SK-N-SH (cell line): ENCODE measurements at regions not wholly inside any gene's neighbourhood (a gene's known extent, or its start where the extent isn't known, plus 50 kb on each side); places are given as distances from the start of the nearest gene placed in this dataset.

ENCODE experiments used
- CTCF ChIA-PET: fragments of 300-600, 350-600 bp; formaldehyde crosslinking; extraction: SDS; loops from one replicate; lab custom pipeline; 2021; lab: Yijun Ruan, JAX
- POLR2A ChIA-PET: fragments of 350-600 bp; sonication (Branson Sonifier 250); formaldehyde crosslinking; extraction: SDS; loops from one replicate; lab custom pipeline; 2020; ENCODE audit warnings: antibody characterized with exemption, inconsistent platforms; lab: Yijun Ruan, JAX
- DNase-seq: peaks from one replicate; pipeline ENCODE4 v3.0.0; 2012
- H2AFZ ChIP-seq: fragments of 200-600 bp; sonication (generic); 2 replicates; pipeline ENCODE4 v1.8.1; 2016; ENCODE audit warnings: antibody characterized with exemption, mild to moderate bottlenecking, low read depth
- H3F3A ChIP-seq: fragments of 200-600 bp; sonication (generic); replicated peaks from 2 replicates; pipeline ENCODE3; 2016; ENCODE audit warnings: antibody characterized with exemption, mild to moderate bottlenecking; ENCODE audit not compliant: insufficient read depth
- H3K27ac ChIP-seq, 2 experiments: fragments of 200-500 bp in 1 of 2; fragments of 200-600 bp in 1 of 2; sonication (Bioruptor generic) in 1 of 2; sonication (generic), shearing (Covaris generic) in 1 of 2; 2 replicates each; pipeline versions ENCODE4 v1.5.1 to v1.6.1; 2014 to 2016; ENCODE audit warnings: low read depth in 2 of 2, inconsistent platforms in 1 of 2, low read length in 1 of 2, mild to moderate bottlenecking in 1 of 2, mixed read lengths in 1 of 2
- H3K27me3 ChIP-seq: fragments of 200-600 bp; sonication (generic), shearing (Covaris generic); 2 replicates; pipeline ENCODE4 v1.6.1; 2016; ENCODE audit warnings: mixed run types; ENCODE audit not compliant: insufficient read depth
- H3K36me3 ChIP-seq, 2 experiments: fragments of 200-500 bp in 1 of 2; fragments of 200-600 bp in 1 of 2; sonication (Bioruptor generic) in 1 of 2; sonication (generic) in 1 of 2; replicated peaks in 1 of 2; 2 replicates each; pipeline versions ENCODE3 to v1.5.1; 2014 to 2016; ENCODE audit warnings: low read length in 1 of 2, mild to moderate bottlenecking in 1 of 2; ENCODE audit not compliant: insufficient read depth in 2 of 2, control insufficient read depth in 1 of 2
- H3K4me1 ChIP-seq, 2 experiments: fragments of 200-500 bp in 1 of 2; fragments of 200-600 bp in 1 of 2; sonication (Bioruptor generic) in 1 of 2; sonication (generic), shearing (Covaris generic) in 1 of 2; 2 replicates each; pipeline versions ENCODE4 v1.5.1 to v1.6.1; 2014 to 2016; ENCODE audit warnings: low read depth in 1 of 2, low read length in 1 of 2, mixed run types in 1 of 2; ENCODE audit not compliant: insufficient read depth in 2 of 2, control insufficient read depth in 1 of 2
- H3K4me2 ChIP-seq: fragments of 200-600 bp; sonication (generic), shearing (Covaris generic); 2 replicates; pipeline ENCODE4 v1.6.1; 2017; ENCODE audit warnings: mixed run types
- H3K4me3 ChIP-seq, 2 experiments: fragments of 200-500 bp in 1 of 2; fragments of 200-600 bp in 1 of 2; sonication (Bioruptor generic) in 1 of 2; sonication (generic), shearing (Covaris generic) in 1 of 2; 2 replicates each; pipeline versions ENCODE4 v1.5.1 to v1.8.1; 2014 to 2016; ENCODE audit warnings: low read depth in 2 of 2, inconsistent platforms in 1 of 2, low read length in 1 of 2, mild to moderate bottlenecking in 1 of 2, mixed read lengths in 1 of 2, moderate library complexity in 1 of 2
- H3K79me2 ChIP-seq: fragments of 200-600 bp; sonication (generic); 2 replicates; pipeline ENCODE4 v1.8.1; 2017; ENCODE audit warnings: mild to moderate bottlenecking; ENCODE audit not compliant: insufficient read depth
- H3K9ac ChIP-seq: fragments of 200-600 bp; sonication (generic); 2 replicates; pipeline ENCODE4 v1.6.1; 2017; ENCODE audit warnings: mixed run types
- H3K9me2 ChIP-seq: fragments of 200-600 bp; sonication (generic); 2 replicates; pipeline ENCODE4 v1.6.1; 2017; ENCODE audit warnings: mixed run types
- H3K9me3 ChIP-seq: fragments of 200-600 bp; sonication (generic); 2 replicates; pipeline ENCODE4 v1.6.1; 2017; ENCODE audit warnings: mixed run types, mild to moderate bottlenecking, moderate library complexity
- H4K20me1 ChIP-seq: fragments of 200-600 bp; sonication (generic); 2 replicates; pipeline ENCODE4 v1.6.1; 2017; ENCODE audit warnings: mild to moderate bottlenecking, mixed run types; ENCODE audit not compliant: insufficient read depth
- CTCF ChIP-seq: fragments of 200-600 bp; sonication (generic); IDR thresholded peaks from 2 replicates; pipeline ENCODE4 v1.6.1; 2017; ENCODE audit warnings: antibody characterized with exemption, mild to moderate bottlenecking, moderate library complexity
- EZH2phosphoT487 ChIP-seq: fragments of 200-600 bp; sonication (generic); IDR thresholded peaks from 2 replicates; pipeline ENCODE4 v1.6.1; 2017; ENCODE audit warnings: low read depth, mixed run types, mild to moderate bottlenecking, antibody characterized with exemption, moderate library complexity, borderline replicate concordance
- GATA2 ChIP-seq: sonication (generic); formaldehyde crosslinking; IDR thresholded peaks from 2 replicates; pipeline ENCODE4 v1.5.0; 2020; ENCODE audit warnings: mild to moderate bottlenecking, missing genetic modification reagents
- JUND ChIP-seq: IDR thresholded peaks from 2 replicates; pipeline ENCODE4 v1.4.0; 2012
- NFIC ChIP-seq: IDR thresholded peaks from 2 replicates; pipeline ENCODE4 v1.4.0; 2012; ENCODE audit warnings: borderline replicate concordance
- RAD21 ChIP-seq: IDR thresholded peaks from 2 replicates; pipeline ENCODE4 v1.6.1; 2012; ENCODE audit warnings: mild to moderate bottlenecking, low read length
- REST ChIP-seq: IDR thresholded peaks from 2 replicates; pipeline ENCODE4 v1.6.1; 2012; ENCODE audit warnings: mild to moderate bottlenecking, low read depth, low read length, moderate library complexity
- SIN3A ChIP-seq: IDR thresholded peaks from 2 replicates; pipeline ENCODE4 v1.6.1; 2012; ENCODE audit warnings: low read depth, mild to moderate bottlenecking, low read length, moderate library complexity, borderline replicate concordance
- SMC3 ChIP-seq: IDR thresholded peaks from 2 replicates; pipeline ENCODE4 v1.6.1; 2012; ENCODE audit warnings: low read depth, low read length, improper control_type of control experiment
- TCF12 ChIP-seq: IDR thresholded peaks from 2 replicates; pipeline ENCODE4 v1.4.0; 2012
- USF1 ChIP-seq: IDR thresholded peaks from 2 replicates; pipeline ENCODE4 v1.4.0; 2012; ENCODE audit warnings: low read depth, borderline replicate concordance
- USF2 ChIP-seq: fragments of 150-350 bp; IDR thresholded peaks from 2 replicates; pipeline ENCODE4 v1.6.1; 2017; ENCODE audit warnings: antibody characterized with exemption, low read length, low read depth, borderline replicate concordance
- ZBTB33 ChIP-seq: IDR thresholded peaks from 2 replicates; pipeline ENCODE4 v1.4.0; 2012; ENCODE audit warnings: low read depth, borderline replicate concordance
- WGBS: methylation state at CpG from one replicate; pipeline ENCODE4 v1.1.6; 2017; ENCODE audit warnings: low lambda C conversion rate; 5-methylcytosine and 5-hydroxymethylcytosine counted together

- no peak for TF ChIP-seq SMC3
- no peak for TF ChIP-seq REST
- no peak for TF ChIP-seq EZH2phosphoT487
- TF ChIP-seq NFIC: no peak
- TF ChIP-seq JUND: no peak
- TF ChIP-seq GATA2 (CRISPR knock-in tag): no peak
- H3K9me2 ChIP-seq: no peaks in the 10 kb centered on the region
- ChIA-PET POLR2A (no interaction called here), CTCF (no interaction called here)
- H3K9ac ChIP-seq: no peak overlapping the region
- no peak overlapping the region for H3K4me3 ChIP-seq
- no peak for DNase-seq
- H3K79me2 ChIP-seq: no peaks in the 10 kb centered on the region
- H3K36me3 ChIP-seq: no peaks in the 10 kb centered on the region
- H4K20me1 ChIP-seq: no peaks in the 10 kb centered on the region
- H3K9me3 ChIP-seq: no peaks in the 10 kb centered on the region
- WGBS: 12% methylated on average over 2 of the region's 2 CpGs
- H3K4me2 ChIP-seq: no peak overlapping the region
- no peaks in the 10 kb centered on the region for H3F3A ChIP-seq
- no peaks in the 10 kb centered on the region for H3K27me3 ChIP-seq
- peaks cover 0 to 9% of the 10 kb centered on the region in 2 experiments; a peak in 1 of 4 replicates for H3K4me1 ChIP-seq
- H3K27ac ChIP-seq: no peak overlapping the region
- no peak overlapping the region for H2AFZ ChIP-seq
These were observed 716.1 kb downstream of the QKI start for GRCh38 chr6:164130585-164130984.

GRCh38 chr6:164130151-164130550 is 715.6 kb downstream of the QKI start:
- Histone ChIP-seq H3K9me2 (no peaks in the 10 kb centered on the region), H3K9ac (no peak overlapping the region), H3K4me3 (no peak overlapping the region), H3K9me3 (no peaks in the 10 kb centered on the region), H4K20me1 (no peaks in the 10 kb centered on the region), H2AFZ (no peak overlapping the region), H3K4me1 (peaks cover 0 to 9% of the 10 kb centered on the region in 2 experiments; a peak in 1 of 4 replicates), H3K27me3 (no peaks in the 10 kb centered on the region), H3K4me2 (no peak overlapping the region), H3K36me3 (no peaks in the 10 kb centered on the region)
- no peak for TF ChIP-seq JUND
- no peak for TF ChIP-seq RAD21
- TF ChIP-seq TCF12: no peak
- no peak for TF ChIP-seq USF1
- no peak for TF ChIP-seq USF2
- no peak for TF ChIP-seq SIN3A
- TF ChIP-seq ZBTB33: no peak
- TF ChIP-seq CTCF: no peak
- TF ChIP-seq, all 33 proteins: peak for 0
- peak; percentile 52 for DNase-seq
- 37% methylated on average over 2 of the region's 2 CpGs for WGBS
- ChIA-PET POLR2A (no interaction called here), CTCF (no interaction called here)
- H3K79me2 ChIP-seq: no peaks in the 10 kb centered on the region
- no peaks in the 10 kb centered on the region for H3F3A ChIP-seq
- no peak overlapping the region; a peak in 1 of 4 replicates for H3K27ac ChIP-seq
